GM18868 (cell line): ENCODE measurements at regions not wholly inside any gene's neighbourhood (a gene's known extent, or its start where the extent isn't known, plus 50 kb on each side); places are given as distances from the start of the nearest gene placed in this dataset.

Experiments
- ATAC-seq: cut with Tn5 transposase; IDR thresholded peaks from one replicate; pipeline ENCODE4 v1.9.1; 2021; ENCODE audit warnings: mild to moderate bottlenecking, moderate library complexity; ENCODE audit not compliant: unreplicated experiment

- no peak for ATAC-seq
These were observed 371.3 kb upstream of the RGMB start for GRCh38 chr5:98402130-98402529.

GRCh38 chr5:98403131-98403530 is 370.3 kb upstream of the RGMB start:
- no peak for ATAC-seq

GRCh38 chr5:98414938-98415337 is 358.5 kb upstream of the RGMB start:
- ATAC-seq, result no peak

GRCh38 chr5:98415663-98416062 is 357.8 kb upstream of the RGMB start:
- ATAC-seq, result no peak

- ATAC-seq, result no peak
These were observed 356.9 kb upstream of the RGMB start for GRCh38 chr5:98416541-98416940.

GRCh38 chr5:98419825-98420224 is 353.6 kb upstream of the RGMB start:
- ATAC-seq, result no peak

GRCh38 chr5:98424681-98425450 is 348.6 kb upstream of the RGMB start:
- ATAC-seq, result no peak

GRCh38 chr5:98425640-98426039 is 347.8 kb upstream of the RGMB start:
- no peak for ATAC-seq

GRCh38 chr5:98428806-98429205 is 344.7 kb upstream of the RGMB start:
- ATAC-seq, result no peak

- ATAC-seq, result no peak
These were observed 341.1 kb upstream of the RGMB start for GRCh38 chr5:98432378-98432777.

- no peak for ATAC-seq
These were observed 340.4 kb upstream of the RGMB start for GRCh38 chr5:98433022-98433421.

GRCh38 chr5:98433673-98434072 is 339.8 kb upstream of the RGMB start:
- no peak for ATAC-seq

GRCh38 chr5:98436667-98437066 is 336.8 kb upstream of the RGMB start:
- no peak for ATAC-seq

GRCh38 chr5:98442448-98442847 is 331.0 kb upstream of the RGMB start:
- no peak for ATAC-seq

- ATAC-seq, result no peak
These were observed 329.6 kb upstream of the RGMB start for GRCh38 chr5:98443881-98444280.

- ATAC-seq, result no peak
These were observed 320.2 kb upstream of the RGMB start for GRCh38 chr5:98453296-98453695.

- ATAC-seq, result no peak
These were observed 319.1 kb upstream of the RGMB start for GRCh38 chr5:98454407-98454806.

- no peak for ATAC-seq
These were observed 318.6 kb upstream of the RGMB start for GRCh38 chr5:98454904-98455303.

- ATAC-seq, result no peak
These were observed 317.8 kb upstream of the RGMB start for GRCh38 chr5:98455665-98456064.

- peak; percentile 79 for ATAC-seq
These were observed 315.5 kb upstream of the RGMB start for GRCh38 chr5:98458004-98458403.

GRCh38 chr5:98458726-98459125 is 314.7 kb upstream of the RGMB start:
- ATAC-seq, result no peak

GRCh38 chr5:98460536-98460935 is 312.9 kb upstream of the RGMB start:
- ATAC-seq, result no peak

- ATAC-seq, result no peak
These were observed 312.0 kb upstream of the RGMB start for GRCh38 chr5:98461485-98461884.
